ENCODE measurements at regions not wholly inside any gene's neighbourhood (a gene's known extent, or its start where the extent isn't known, plus 50 kb on each side); places are given as distances from the start of the nearest gene placed in this dataset.

DNA sequence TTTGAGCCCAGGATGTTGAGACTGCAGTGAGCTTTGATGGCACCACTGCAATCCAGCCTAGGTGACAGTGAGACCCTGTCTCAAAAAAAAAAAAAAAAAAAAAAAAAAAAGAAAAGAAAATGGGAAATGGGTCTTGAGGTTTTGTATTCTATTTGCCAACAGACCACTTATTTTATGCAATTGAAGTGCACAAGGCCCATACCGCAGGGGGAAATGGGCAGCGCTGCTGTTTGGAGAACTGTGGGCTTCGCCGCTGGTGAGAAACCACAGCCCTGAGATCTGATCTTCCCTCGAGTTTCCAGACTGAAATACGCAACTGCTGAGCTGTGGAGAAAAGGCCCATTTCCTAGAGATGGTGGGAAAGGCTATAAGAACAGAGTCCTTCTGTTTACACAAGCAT lies 512.0 kb downstream of the TCERG1L start:
- Histone ChIP-seq H3K36me3 (no peaks in the 10 kb centered on the region), H3K4me1 (no peaks in the 10 kb centered on the region), H3K27me3 (no peaks in the 10 kb centered on the region), H3K4me3 (no peak overlapping the region), H3K9me3 (no peaks in the 10 kb centered on the region), H3K27ac (no peak overlapping the region)
- ATAC-seq (ENCODE audit: low FRiP score in 2 of 2): no peak
- no peak for DNase-seq
- WGBS, 2 donors: 49 to 57% methylated on average over 6 of the region's 6 CpGs
- no peak for TF ChIP-seq POLR2A (IDR thresholded peaks at IDR 0.05)
- no peak for TF ChIP-seq POLR2AphosphoS5 (IDR thresholded peaks at IDR 0.05)
- TF ChIP-seq EP300 (IDR thresholded peaks at IDR 0.05): no peak
- TF ChIP-seq, protein P1, sequence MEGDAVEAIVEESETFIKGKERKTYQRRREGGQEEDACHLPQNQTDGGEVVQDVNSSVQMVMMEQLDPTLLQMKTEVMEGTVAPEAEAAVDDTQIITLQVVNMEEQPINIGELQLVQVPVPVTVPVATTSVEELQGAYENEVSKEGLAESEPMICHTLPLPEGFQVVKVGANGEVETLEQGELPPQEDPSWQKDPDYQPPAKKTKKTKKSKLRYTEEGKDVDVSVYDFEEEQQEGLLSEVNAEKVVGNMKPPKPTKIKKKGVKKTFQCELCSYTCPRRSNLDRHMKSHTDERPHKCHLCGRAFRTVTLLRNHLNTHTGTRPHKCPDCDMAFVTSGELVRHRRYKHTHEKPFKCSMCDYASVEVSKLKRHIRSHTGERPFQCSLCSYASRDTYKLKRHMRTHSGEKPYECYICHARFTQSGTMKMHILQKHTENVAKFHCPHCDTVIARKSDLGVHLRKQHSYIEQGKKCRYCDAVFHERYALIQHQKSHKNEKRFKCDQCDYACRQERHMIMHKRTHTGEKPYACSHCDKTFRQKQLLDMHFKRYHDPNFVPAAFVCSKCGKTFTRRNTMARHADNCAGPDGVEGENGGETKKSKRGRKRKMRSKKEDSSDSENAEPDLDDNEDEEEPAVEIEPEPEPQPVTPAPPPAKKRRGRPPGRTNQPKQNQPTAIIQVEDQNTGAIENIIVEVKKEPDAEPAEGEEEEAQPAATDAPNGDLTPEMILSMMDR (IDR thresholded peaks at IDR 0.05): no peak

DNA sequence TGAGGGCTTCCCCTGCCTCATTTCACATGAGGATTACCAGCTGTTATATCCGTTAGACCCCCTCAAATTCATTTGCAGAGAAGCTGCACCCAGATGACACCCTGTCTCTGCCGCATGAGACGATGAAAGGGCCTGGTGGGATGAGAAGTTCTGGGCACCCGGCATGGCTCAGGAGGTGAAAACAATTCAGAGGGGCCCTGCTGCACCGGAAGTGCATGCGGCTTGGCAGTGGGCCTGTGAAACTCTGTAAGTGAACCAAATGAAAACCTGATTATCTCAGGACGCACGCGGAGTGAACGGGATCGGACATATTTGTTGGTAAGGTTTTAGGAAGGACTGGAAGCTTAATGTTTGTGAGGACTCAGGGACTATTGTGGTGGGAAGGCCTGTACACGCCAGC lies 511.2 kb downstream of the TCERG1L start:
- 88 to 91% methylated on average over 12 of the region's 12 CpGs for WGBS, 2 donors
- DNase-seq (no peak), ATAC-seq (ENCODE audit: low FRiP score in 2 of 2) (no peak)
- H3K4me1 ChIP-seq: no peaks in the 10 kb centered on the region
- no peaks in the 10 kb centered on the region for H3K27me3 ChIP-seq
- H3K4me3 ChIP-seq: no peak overlapping the region
- no peak overlapping the region for H3K27ac ChIP-seq
- no peaks in the 10 kb centered on the region for H3K36me3 ChIP-seq
- TF ChIP-seq POLR2AphosphoS5 (IDR thresholded peaks at IDR 0.05): no peak
- TF ChIP-seq EP300 (IDR thresholded peaks at IDR 0.05): no peak
- no peak for TF ChIP-seq POLR2A (IDR thresholded peaks at IDR 0.05)
- TF ChIP-seq, protein P1 (IDR thresholded peaks at IDR 0.05): no peak
- no peaks in the 10 kb centered on the region for H3K9me3 ChIP-seq

DNA sequence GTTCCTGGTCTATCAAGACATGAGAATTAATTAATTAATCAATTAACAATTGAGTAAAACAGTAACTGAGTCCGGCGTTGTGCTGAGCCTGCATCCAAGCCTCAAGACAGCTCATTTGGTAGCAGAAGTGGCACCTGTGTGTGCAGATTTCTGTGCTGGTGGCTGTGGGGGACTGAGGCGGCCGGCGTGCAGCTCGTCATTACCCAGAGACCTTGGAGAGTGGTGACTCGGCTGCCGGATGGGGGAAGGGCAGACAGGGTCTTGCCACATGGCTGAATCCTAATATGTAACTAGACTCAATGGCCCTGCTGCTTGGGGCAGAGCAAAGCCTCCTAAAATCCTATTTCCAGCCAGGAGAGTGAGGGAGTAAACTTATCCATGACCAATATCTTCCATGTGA lies 510.2 kb downstream of the TCERG1L start:
- no peak for TF ChIP-seq EP300 (IDR thresholded peaks at IDR 0.05)
- TF ChIP-seq, protein P1 (IDR thresholded peaks at IDR 0.05): no peak
- WGBS, 2 donors: 74 to 81% methylated on average over 8 of the region's 8 CpGs
- Histone ChIP-seq H3K4me3 (no peak overlapping the region), H3K4me1 (no peaks in the 10 kb centered on the region), H3K27me3 (no peaks in the 10 kb centered on the region), H3K9me3 (no peaks in the 10 kb centered on the region), H3K36me3 (no peaks in the 10 kb centered on the region), H3K27ac (no peak overlapping the region)
- DNase-seq (peak in 1 of 2 donors; percentile 46), ATAC-seq (ENCODE audit: low FRiP score in 2 of 2) (no peak)

DNA sequence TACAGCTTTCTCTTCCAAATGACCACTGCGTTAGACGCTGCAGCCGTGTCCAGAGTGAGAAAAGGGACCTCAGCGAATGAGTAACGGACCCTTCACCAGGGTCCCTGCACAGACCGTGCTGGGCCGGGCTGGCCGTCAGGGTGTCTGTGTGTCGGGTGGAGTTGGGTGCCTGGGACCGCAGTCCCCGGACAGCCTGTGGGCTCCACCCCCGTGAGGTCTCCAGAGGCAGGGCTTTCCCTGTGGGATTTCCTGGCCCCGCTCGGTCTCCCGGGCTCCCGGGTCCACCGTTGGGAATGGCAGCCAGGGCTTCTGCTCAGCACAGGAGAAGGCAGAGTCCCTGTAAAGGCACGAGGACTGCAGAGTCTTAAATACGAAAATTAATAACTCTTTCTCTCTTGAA lies 509.7 kb downstream of the TCERG1L start:
- no peak overlapping the region for H3K4me3 ChIP-seq
- no peaks in the 10 kb centered on the region for H3K4me1 ChIP-seq
- no peak overlapping the region for H3K27ac ChIP-seq
- no peak for ATAC-seq (ENCODE audit: low FRiP score in 2 of 2)
- no peaks in the 10 kb centered on the region for H3K36me3 ChIP-seq
- no peaks in the 10 kb centered on the region for H3K9me3 ChIP-seq
- TF ChIP-seq, protein P1 (IDR thresholded peaks at IDR 0.05): no peak
- TF ChIP-seq POLR2A (IDR thresholded peaks at IDR 0.05) (no peak), POLR2AphosphoS5 (IDR thresholded peaks at IDR 0.05) (no peak), EP300 (IDR thresholded peaks at IDR 0.05) (no peak)
- 68 to 83% methylated on average over 19 of the region's 19 CpGs for WGBS, 2 donors
- peak in 1 of 2 donors; percentile 68 for DNase-seq
- no peaks in the 10 kb centered on the region for H3K27me3 ChIP-seq

DNA sequence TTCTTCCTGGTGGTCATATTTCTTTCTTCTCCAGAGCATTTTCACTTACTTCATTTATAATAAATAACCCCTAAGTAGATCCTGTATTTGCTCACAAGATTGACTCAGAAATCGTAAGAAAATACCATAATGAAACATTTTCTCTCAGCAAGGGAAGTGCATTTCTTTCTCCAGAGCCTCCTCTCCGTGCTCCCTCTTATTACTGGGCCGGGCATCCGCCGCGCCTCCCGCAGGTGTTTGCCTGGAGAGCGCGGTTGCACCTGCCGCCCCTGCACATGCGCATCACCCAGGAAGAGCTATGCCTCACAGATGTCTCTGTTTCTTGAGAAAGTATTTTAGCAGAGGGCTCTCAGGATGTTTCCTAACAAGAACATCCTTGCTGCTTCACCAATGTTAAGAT lies 509.2 kb downstream of the TCERG1L start:
- Histone ChIP-seq H3K27ac (no peak overlapping the region), H3K9me3 (no peaks in the 10 kb centered on the region), H3K27me3 (no peaks in the 10 kb centered on the region), H3K4me1 (no peaks in the 10 kb centered on the region), H3K36me3 (no peaks in the 10 kb centered on the region), H3K4me3 (no peak overlapping the region)
- DNase-seq: peak in 1 of 2 donors; percentile 56
- no peak for TF ChIP-seq POLR2AphosphoS5 (IDR thresholded peaks at IDR 0.05)
- TF ChIP-seq, protein P1 (IDR thresholded peaks at IDR 0.05): no peak
- 89 to 91% methylated on average over 11 of the region's 11 CpGs for WGBS, 2 donors
- no peak for ATAC-seq (ENCODE audit: low FRiP score in 2 of 2)
